AG08396 (cell line): ENCODE measurements at regions not wholly inside any gene's neighbourhood (a gene's known extent, or its start where the extent isn't known, plus 50 kb on each side); places are given as distances from the start of the nearest gene placed in this dataset.
"Not testable (repeated sequence)": the region's sequence is repeated elsewhere in the genome, so short reads cannot be mapped to it uniquely, and the experiment has no call there.

ENCODE experiments used
- DNase-seq: peaks from one replicate; pipeline ENCODE4 v3.0.0; 2012; ENCODE audit warnings: low spot score, mixed read lengths

- DNase-seq = no peak
These were observed 396.3 kb downstream of the LIG4 start for GRCh38 chr13:107819071-107819470.

- DNase-seq = no peak
These were observed 397.6 kb downstream of the LIG4 start for GRCh38 chr13:107817647-107818287.

GRCh38 chr13:107812014-107812412, 403.3 kb downstream of the LIG4 start:
- DNase-seq = no peak

- no peak for DNase-seq
These were observed 403.9 kb downstream of the LIG4 start for GRCh38 chr13:107811233-107812013.

GRCh38 chr13:107809125-107809524, 406.2 kb downstream of the LIG4 start:
- no peak for DNase-seq

- DNase-seq = no peak
These were observed 406.9 kb downstream of the LIG4 start for GRCh38 chr13:107808389-107808788.

GRCh38 chr13:107807306-107808073, 407.8 kb downstream of the LIG4 start:
- DNase-seq = no peak

- DNase-seq = no peak
These were observed 408.6 kb downstream of the LIG4 start for GRCh38 chr13:107806726-107807125.

- no peak for DNase-seq
These were observed 411.4 kb downstream of the LIG4 start for GRCh38 chr13:107803822-107804495.

- DNase-seq = no peak
These were observed 413.7 kb downstream of the LIG4 start for GRCh38 chr13:107801621-107802020.

GRCh38 chr13:107799001-107799400, 416.3 kb downstream of the LIG4 start:
- no peak for DNase-seq

- DNase-seq = no peak
These were observed 424.9 kb downstream of the LIG4 start for GRCh38 chr13:107790397-107790796.

GRCh38 chr13:107788464-107789165, 426.7 kb downstream of the LIG4 start:
- no peak for DNase-seq

- DNase-seq = not testable (repeated sequence)
These were observed 432.7 kb downstream of the LIG4 start for GRCh38 chr13:107782646-107783045.

- DNase-seq = no peak
These were observed 437.2 kb downstream of the LIG4 start for GRCh38 chr13:107778094-107778493.

- no peak for DNase-seq
These were observed 444.8 kb downstream of the LIG4 start for GRCh38 chr13:107770541-107770940.

- no peak for DNase-seq
These were observed 448.2 kb downstream of the LIG4 start for GRCh38 chr13:107767119-107767518.

GRCh38 chr13:107765724-107766401, 449.5 kb downstream of the LIG4 start:
- no peak for DNase-seq

- no peak for DNase-seq
These were observed 451.3 kb downstream of the LIG4 start for GRCh38 chr13:107764046-107764445.

- no peak for DNase-seq
These were observed 461.6 kb downstream of the LIG4 start for GRCh38 chr13:107753748-107754147.

GRCh38 chr13:107753291-107753690, 462.0 kb downstream of the LIG4 start:
- DNase-seq = no peak
